Stimulated activated CD4-positive, alpha-beta T cell treated with anti-CD3 and anti-CD28 coated beads, Interleukin-4, amount 100 ng/mL, for 24 hours (primary cell): ENCODE measurements at regions not wholly inside any gene's neighbourhood (a gene's known extent, or its start where the extent isn't known, plus 50 kb on each side); places are given as distances from the start of the nearest gene placed in this dataset.

Source experiments
- DNase-seq: peaks from one replicate; pipeline ENCODE4 v3.0.0-alpha.2; 2020

DNA sequence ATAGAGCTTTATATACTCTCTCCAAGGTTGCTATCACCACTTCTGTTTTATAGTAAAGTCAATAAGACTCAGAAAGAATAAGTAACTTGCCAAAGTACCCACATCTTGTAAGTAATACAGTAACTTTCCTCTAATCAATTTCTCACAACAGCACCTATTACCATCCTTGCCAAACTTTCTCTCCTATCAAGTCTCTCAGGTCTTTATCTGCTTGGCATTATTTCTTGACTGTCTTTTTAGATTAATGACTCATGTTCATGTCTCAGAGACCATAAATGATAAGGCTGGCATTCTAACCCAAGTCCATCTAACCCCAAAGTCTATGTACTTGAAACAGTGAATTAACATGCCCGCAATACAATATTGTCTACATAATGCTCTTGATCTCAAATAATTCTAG, 618.0 kb upstream of the ZEB2 start:
- no peak for DNase-seq

DNA sequence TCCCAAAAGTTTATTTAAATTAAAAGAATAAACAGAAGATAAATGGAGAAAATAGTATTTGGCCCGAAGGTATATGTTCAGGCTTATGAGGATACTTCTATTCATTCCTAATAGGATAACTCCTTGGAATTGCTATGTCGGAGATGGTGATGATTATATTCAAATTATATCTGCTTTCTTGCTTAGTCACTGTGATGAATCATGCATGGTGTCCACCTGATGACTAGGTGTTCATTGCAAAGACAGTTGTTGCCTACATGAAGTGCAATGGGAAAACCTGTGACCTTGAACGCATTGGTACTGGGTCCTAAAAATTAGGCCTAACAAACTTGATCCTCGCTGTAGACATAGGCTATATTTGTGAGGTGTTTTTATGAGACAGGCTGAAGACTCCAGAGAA, 617.3 kb upstream of the ZEB2 start:
- DNase-seq = no peak

DNA sequence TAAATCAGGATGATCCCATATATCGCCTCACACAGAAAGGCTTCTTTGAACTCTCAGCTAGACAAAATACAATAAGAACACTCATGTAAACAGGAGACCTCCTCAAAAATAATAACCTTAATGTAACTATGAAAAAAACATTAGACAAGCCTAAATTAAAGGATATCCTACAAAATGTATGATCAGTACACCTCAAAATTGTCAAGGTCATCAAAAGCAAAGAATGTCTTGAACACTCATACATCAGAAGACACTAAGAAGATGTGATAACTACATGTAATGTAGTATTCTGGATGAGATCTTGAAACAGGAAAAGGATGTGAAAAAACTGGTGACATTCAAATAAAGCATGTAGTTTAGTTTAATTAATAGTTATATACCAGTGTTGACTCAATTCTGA, 616.8 kb upstream of the ZEB2 start:
- DNase-seq = no peak

DNA sequence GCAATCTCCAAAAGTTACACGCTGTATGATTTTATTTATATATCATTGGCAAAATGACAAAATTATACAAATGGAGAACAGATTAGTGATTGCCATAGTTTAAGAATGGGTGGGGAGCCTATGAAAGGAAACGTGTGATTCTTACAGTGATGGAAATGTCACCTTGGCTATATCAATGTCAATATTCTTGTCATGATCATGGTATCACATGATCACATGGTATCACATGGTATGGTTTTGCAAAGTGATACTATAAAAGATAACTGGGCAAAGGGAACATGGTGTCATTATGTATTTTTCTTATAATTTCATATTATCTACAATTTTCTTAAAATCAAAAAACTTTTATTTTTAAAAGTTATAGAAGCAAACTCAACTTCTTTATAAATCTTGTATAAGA, 606.2 kb upstream of the ZEB2 start:
- DNase-seq = no peak

DNA sequence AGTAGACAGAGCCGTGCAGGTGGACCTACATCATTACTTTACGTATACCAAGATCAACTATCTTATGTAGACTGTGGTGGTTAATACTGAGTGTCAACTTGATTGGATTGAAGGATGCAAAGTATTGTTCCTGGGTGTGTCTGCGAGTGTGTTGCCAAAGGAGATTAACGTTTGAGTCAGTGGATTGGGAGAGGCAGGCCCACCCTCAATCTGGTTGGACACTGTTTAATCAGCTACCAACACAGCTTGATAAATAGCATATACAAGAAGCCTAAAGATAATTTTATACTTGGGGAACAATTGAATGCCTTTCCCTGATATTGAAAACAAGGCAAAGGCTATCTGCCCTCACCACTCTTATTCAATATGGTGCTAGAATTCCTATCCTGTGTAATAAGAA, 604.2 kb upstream of the ZEB2 start:
- no peak for DNase-seq

DNA sequence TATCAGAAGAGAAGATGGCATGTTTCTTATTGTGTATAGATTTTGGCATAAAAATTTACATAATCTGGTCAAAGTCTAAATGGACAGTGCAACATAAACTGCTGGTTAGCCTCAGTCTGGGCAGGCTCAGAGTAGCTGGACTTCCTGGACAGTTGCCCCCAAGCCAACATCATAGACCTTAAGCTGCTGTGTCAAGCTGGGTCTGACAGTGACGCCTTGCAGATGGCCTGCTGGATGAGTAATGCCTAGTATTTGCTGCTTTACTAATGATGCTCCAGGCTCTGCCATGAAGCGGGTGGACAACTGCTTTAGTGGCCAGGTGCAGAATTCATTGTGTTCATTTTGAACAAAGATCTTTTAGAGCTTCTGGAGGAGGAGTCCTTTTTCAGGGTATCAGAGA, 603.7 kb upstream of the ZEB2 start:
- DNase-seq = no peak

DNA sequence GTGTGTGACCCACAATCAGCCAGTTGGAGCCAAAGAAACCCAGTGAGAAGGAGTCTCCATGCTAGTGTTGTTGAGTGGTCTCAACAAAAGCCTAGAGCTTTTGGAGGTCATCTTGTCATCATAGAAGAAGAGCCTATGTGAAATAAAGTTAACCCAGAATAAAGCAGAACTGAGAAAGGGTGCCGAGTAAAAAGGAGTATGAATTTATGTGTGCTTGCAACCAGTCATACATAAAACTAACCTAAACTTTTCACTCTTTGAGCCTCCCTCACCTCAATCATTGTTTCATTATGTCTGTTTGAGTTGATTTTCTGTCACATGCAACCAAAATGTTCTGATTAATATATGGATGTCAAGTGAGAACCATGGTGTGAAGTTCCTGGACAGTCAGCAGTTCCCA, 599.3 kb upstream of the ZEB2 start:
- DNase-seq = no peak

DNA sequence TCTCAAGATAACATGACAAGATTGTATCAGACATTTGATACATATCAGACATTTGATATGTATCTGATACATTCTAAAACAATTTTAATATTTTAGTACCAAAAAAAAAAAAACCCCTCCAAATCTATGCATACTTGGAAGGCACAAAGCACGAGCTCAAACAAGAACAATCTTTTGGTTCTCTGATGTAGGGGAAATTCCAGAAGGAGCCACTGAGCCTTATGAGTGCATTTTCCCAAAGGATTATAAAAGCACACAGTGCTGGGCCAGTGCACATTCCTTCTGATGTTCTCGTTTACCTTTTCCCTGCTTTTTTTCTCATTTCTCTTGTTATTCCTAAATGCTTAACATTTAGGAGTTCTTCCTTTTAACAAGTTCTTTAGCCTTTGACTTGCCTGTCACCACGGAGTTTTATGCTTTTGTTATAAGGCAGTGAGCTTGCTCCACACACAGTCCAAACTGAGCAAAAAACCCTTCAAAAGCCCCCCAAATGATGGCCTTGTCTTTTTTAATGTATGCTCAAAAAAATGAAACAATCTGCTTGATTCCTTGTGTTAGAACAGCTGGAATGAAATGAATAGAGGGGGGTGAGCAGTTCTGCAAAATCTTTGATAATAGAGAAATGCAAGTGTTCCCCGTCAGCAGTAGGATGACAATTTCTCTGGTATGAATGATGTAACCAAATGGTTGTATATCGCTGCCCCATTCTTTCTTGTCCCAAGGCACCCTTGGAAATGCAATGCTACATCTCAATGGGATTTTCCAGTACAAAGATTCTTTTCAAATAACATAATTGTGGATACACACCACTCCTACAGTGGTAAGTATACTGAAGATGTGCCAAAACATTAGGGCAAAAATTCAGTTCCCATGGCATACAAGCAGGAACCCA, 597.2 kb upstream of the ZEB2 start:
- DNase-seq = no peak

DNA sequence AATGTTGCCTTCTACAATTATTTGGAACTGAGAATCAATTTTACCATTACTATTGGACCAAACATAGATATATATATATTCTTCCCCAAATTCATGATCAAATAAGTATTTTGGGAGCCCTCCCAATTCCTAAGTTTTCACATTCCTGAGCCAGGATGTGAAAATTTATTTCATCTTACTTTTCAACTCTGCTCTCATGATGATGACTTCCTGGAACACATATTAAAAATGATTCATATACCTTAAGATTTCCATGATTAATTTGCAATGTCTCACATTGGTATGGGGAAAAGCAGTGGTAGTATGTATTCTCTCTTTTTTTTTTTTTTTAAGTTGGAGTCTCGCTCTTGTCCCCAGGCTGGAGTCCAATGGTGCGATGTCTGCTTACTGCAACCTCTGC, 596.1 kb upstream of the ZEB2 start:
- no peak for DNase-seq

DNA sequence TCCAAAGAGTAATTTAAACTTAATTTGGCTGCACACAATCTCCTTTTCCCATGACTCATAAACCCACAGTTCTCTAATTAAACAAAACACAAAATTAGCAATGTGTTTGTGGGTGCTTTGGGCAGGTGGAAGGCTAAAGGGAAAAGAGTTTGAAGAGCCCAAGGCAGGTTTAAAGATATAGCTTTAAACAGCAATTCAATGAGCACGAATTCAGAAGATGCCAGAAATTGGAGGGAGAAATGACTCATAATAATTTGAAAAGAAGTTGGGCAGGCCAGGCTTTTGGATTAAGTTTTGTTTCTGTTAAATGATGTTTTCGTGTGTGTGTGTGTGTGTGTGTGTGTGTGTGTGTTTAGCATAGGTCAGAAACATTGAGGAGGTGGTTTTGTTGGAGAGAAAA, 594.8 kb upstream of the ZEB2 start:
- no peak for DNase-seq

DNA sequence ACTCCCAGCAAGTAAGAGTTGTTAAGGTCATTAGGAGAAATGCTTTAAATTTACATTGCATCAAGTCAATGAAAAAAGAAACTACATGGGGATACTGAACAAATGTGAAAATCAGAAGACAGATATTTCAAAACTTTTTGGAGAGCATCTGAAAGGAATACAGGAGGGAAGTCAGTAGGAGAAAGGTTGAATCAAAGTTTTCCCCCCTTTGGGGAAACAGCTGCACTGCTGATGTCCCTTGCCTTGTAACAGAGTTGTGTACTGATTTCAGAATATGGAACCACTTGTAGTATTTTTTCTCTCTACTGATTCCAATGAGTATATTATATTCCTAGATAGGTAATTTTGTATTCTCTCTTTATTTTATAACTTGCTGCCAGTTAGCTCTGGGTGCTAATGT, 592.5 kb upstream of the ZEB2 start:
- DNase-seq = no peak

DNA sequence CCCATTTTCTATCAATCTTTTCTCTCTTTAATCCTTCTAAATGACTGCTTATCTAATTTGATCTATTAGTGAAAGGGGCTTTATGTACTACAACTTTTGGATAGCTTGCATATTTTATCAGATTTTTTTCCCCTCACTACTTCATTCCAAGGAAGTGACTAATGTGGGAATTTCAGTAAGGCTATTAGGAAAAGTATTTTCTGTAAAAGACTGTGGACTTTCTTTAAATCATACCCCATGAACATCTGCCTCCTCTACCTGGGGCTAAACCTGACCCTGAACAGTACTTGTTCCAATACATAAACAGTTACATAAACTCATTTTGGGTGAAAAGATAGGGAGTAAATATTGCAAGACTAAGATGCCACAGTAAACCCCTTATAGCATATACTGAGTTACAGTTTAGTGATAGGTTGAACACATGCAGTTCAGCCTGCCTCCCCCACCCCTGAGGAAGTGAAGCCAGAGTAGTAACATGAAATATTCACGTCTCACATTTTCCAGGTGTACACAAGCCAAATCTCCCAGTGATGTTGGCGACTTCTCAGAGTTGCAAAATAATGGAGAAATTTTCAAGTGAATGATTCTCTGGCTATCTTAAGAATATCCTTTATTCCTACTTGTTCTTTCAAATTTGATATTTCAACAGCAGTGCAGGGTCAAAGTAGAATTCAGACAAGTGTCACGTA, 590.9 kb upstream of the ZEB2 start:
- DNase-seq = no peak

DNA sequence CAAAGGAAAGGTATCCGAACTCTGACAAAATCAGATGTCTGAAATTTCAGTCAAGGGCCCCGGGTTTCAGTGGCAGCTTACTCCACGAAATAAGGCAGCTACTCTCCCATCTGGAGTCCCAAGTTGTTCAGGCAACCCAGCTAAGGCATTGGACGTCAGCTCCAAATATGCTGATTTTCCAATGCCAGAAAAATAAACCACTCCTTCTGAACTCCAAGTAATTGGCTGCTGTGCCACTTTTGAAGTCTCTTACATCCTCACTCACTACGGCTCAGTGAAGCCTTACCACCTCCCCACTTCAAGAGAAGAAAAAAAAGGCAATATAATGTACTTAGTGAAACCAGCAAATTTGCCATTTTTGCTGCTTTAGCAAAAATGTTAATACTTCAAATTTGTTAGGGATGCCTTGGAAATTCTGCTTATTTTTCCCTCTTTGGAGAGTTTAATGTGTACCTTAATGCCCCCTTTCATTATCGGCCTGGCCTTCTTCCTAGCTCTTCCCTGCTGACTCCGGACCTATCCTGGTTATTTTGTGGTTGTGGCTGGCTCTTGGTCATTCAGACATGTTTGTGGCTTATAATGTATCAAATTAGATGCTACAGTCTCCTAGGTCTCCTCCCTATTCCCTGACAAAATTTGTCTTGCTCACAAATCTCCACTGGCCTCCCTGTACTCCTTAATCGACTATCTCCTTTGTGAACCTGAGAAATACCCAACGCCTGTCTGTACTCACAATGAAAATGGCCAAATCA, 589.2 kb upstream of the ZEB2 start:
- no peak for DNase-seq

DNA sequence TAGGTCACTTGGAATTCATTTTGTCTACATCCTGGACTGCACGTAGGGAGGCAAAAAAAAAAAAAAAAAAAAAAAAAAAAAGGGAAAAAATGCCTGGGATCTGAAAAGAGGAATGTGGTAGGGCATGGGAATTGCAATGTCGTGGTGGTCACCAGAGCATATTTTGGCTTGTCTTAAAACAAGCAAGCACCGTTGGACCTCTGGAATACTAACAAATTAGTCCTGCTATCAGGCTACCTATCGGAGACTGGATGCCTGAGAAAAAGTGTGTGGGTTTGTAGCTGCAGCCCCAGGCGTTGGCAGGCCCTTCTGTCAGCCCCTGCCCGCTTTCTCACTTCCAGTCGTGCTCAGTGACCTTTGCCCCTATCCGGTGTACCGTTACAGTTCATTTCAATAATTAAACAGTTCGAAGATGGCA, 588.5 kb upstream of the ZEB2 start:
- DNase-seq = no peak

DNA sequence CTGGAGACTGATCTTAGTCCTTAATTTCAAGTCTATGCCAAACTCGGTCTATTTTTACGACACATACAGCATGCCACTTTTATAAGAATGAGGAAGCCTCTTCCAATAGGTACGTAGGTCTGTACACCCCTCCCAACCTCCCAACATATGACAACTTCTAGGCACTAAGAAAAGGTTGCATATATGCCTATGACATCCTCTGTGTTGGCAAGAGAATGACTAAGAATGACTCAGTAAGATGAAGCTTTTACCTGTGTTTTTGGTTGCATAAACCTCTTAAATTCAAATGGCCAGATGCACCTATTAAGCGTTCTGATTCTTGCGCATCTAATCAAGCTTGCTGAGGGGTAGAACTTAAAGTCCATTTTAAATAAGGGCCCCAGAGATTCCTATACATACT, 586.4 kb upstream of the ZEB2 start:
- DNase-seq = no peak

DNA sequence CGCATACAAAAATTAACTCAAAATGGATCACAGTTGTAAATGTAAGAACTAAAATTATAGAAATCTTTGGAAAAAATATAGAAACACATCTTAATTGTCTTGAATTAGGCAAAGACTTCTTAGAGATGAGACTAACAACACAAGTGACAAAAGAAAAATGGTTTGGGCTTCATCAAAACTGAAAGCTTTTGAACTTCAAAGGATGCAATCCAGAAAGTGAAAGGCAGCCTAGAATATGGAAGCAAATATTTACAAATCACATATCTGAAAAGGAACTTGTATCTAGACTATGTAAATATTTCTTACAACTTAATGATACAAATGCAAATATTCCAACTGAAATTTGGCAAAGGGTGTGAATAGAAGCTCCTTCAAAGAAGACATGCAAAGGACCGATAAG, 582.8 kb upstream of the ZEB2 start:
- no peak for DNase-seq

DNA sequence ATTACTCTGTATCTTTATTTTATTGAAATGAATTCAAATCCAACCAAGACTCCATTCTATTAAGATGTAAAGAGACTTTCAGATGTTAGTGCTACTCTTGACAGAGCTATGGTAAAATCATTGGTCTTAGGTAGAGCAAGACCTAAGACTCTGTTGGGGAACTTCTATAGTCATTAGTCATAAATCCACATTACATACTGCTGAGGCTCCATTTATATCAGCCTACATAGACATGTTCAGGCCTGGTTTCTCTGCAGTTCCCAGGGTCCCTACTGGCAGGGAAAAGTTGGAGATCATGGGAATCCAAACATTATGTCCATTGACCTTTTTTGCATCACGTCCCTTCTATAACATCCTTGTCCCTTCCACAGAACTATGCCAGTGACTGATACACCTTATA, 580.4 kb upstream of the ZEB2 start:
- no peak for DNase-seq

DNA sequence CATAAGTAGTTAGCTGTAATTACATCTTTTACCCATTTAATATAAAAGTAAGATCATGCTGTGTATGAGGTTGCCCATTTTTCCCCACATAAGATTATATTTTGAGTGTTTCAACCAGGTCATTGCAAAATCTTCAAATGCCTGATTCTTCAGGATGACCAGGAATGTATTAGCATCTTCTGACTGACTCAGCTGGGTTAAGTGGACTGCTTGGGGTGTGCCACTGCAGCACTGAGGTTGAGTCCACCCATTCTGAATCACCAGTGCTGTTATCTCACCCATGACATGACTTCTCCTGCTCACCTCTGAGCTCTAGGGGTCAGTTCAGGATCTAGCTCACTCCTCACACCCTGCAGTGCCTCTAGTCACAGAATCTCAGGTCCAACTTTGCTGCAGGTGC, 576.7 kb upstream of the ZEB2 start:
- no peak for DNase-seq

DNA sequence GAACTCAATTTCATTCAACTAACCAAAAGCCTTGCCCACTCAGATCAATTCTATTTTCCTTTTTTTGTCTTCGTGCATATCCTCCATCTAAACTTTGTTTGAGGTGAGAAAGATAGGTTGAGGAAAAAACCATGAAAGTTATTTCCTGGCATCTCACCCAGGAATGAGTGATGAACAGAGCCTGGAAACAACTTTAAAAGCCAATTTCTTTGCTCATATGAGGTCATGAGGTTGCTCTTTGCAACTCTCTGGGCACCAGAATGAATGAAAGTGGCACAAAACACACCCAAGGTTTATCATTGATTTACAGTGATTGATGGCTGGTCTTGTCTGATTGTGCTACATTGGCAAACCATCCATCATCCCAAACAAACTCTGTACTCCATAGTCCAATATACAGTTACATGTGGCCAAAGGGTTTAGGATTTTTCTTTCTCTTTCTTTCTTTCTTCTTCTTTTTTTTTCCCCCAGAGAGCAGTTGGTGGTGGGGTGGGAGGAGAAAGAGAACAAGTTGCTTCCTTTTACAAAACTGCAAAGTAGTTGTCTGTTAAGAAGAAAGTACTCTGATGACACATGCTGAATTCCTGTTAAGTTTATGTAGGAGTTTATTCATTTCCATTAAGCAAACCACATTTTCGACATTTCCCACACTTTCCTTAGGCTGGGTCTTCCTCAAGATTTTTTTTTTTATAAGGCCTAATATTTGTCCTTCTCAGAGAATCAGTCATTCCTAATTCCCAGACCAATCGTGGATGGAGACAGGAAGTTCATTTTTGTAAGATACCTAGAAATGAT, 575.9 kb upstream of the ZEB2 start:
- no peak for DNase-seq

DNA sequence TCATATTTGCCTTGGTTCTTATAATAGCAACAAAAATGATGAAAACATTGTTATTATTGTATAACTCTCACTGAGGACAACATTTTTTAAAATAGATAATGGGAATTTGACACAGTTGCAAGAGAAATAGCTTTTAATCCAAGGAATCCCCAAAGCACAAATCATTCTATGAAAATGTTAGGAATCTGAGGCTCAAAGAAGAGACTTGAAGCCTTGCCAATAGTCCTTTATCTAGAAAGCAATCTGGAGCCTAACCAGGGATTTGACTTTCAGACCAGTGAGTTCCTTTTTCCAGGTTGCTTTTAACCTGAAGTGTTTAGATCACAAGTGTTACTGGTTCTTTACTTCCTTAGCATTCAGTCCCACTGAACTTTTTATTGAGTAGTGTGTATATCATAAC, 574.5 kb upstream of the ZEB2 start:
- DNase-seq = no peak

DNA sequence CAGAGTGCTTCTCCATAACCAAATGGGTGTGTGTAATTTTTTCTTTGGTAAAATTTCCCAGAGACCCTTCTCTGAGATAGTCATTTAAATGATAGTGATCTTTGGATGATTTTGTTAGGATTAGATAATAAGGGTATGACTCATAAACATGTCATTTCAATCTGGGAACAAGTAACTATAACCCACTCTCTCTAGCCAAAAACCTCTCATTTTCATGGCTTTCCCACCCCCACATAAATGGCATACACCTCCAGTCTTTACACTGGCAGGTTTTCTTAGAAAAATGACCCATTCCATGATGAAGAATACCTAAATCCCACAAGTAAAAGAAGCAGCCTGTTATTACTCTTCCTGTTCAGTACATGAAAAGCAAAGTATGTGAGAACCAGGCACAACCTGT, 572.0 kb upstream of the ZEB2 start:
- DNase-seq = no peak

DNA sequence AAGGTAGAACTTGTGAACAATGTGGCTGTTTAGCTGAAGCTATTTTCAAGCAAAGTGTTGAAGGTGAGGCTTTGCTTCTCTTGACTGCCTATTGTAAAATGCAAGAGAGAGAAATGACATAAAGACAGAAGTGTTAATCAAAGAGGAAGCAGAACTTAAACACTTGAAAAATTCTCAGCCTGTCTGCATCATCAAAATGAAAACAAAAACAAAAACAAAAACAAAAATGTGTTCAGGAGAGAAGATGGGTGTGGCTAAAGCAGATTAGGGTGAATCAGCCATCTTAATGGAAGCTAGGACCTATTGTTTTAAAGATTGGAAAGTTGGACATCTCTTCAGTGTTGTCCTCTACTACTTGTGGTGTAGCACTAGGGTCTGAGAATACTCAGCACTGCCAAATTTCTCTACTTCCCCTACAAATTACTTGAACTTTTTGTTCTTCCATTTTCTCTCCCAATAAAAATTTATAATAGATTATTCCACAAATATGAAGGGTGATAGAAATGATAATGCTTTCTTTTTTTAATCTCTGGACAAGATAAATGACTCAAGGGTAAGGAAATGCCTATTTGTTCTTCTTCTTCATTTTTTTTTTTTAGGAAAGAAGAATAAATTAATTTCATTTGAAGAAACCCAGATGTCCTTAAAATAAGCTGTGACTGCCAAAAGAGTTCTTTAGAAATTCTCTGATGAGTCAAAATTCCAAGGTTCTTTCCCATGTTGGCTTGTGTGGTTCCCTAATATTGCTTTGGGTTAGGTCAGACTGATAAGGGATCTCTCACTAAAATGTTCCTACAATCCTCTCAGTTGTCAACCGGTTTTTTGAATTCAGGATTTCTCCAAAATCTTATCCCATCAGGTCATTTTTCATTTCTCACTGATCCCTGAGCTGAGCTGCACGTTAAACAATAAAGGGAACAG, 571.2 kb upstream of the ZEB2 start:
- DNase-seq = no peak
